ENCODE measurements at regions not wholly inside any gene's neighbourhood (a gene's known extent, or its start where the extent isn't known, plus 50 kb on each side); places are given as distances from the start of the nearest gene placed in this dataset.

- DNase-seq (ENCODE audit: low read depth in 1 of 2, low spot score in 2 of 2) (no peak), FAIRE-seq (no peak)
- Histone ChIP-seq H3K4me3 (ENCODE audit: extremely low read depth in 1 of 4, insufficient read depth in 2 of 4, low read depth in 3 of 4, low read length in 4 of 4) (no peak overlapping the region), H3K9ac (replicated peaks in 1 of 4; ENCODE audit: extremely low read depth in 1 of 4, low read depth in 3 of 4, low read length in 3 of 4) (no peak overlapping the region), H3K56ac (replicated peaks; ENCODE audit: insufficient read length, low read depth, low read length) (no peak overlapping the region), H4K91ac (replicated peaks; ENCODE audit: insufficient read length, low read length) (no peak overlapping the region), H2BK15ac (ENCODE audit: low read length) (no peak overlapping the region), H3K18ac (ENCODE audit: extremely low read depth, low read length) (no peak overlapping the region), H4K20me1 (replicated peaks in 1 of 2; ENCODE audit: control insufficient read depth in 1 of 2, insufficient read depth in 2 of 2, low read length in 2 of 2) (no peaks in the 10 kb centered on the region), H3K4me2 (ENCODE audit: insufficient read depth in 1 of 2, low read depth in 2 of 2, low read length in 2 of 2) (no peak overlapping the region), H3K23ac (ENCODE audit: insufficient read length) (no peak overlapping the region), H2BK120ac (replicated peaks; ENCODE audit: low read depth, low read length) (no peak overlapping the region), H2BK5ac (ENCODE audit: low read depth, low read length) (no peak overlapping the region), H4K5ac (ENCODE audit: insufficient read length, low read depth, low read length) (no peak overlapping the region), H3K79me2 (ENCODE audit: control insufficient read depth in 1 of 2, insufficient read depth in 2 of 2, low read length in 2 of 2) (no peaks in the 10 kb centered on the region), H4K8ac (ENCODE audit: extremely low read depth, insufficient read depth, low read length) (no peak overlapping the region), H3K4me1 (replicated peaks in 1 of 4; ENCODE audit: control insufficient read depth in 3 of 4, insufficient read depth in 4 of 4, low read length in 3 of 4) (no peaks in the 10 kb centered on the region; a peak in 1 of 7 replicates), H3K4ac (replicated peaks; ENCODE audit: insufficient read length, low read depth, low read length) (no peak overlapping the region), H3K9me3 (ENCODE audit: insufficient read depth in 2 of 2, low read depth in 1 of 2, low read length in 1 of 2) (peaks cover 0 to 8% of the 10 kb centered on the region in 2 experiments; a peak in 1 of 4 replicates), H3K79me1 (ENCODE audit: low read depth, low read length) (no peaks in the 10 kb centered on the region), H2BK20ac (ENCODE audit: low read length) (no peak overlapping the region), H3K36me3 (ENCODE audit: control insufficient read depth in 2 of 4, insufficient read depth in 4 of 4, low read length in 3 of 4) (no peaks in the 10 kb centered on the region), H2BK12ac (ENCODE audit: low read depth, low read length) (no peak overlapping the region), H3K27ac (ENCODE audit: low read depth, low read length) (no peak overlapping the region), H2AFZ (ENCODE audit: low read length) (no peak overlapping the region), H3K23me2 (ENCODE audit: low read depth, low read length) (no peaks in the 10 kb centered on the region), H2AK5ac (ENCODE audit: low read depth, low read length) (no peak overlapping the region), H3K14ac (ENCODE audit: insufficient read length) (no peak overlapping the region), H3K27me3 (replicated peaks in 1 of 4; ENCODE audit: control insufficient read depth in 3 of 4, extremely low read depth in 1 of 4, insufficient read depth in 3 of 4, low read length in 3 of 4) (no peaks in the 10 kb centered on the region)
- ChIA-PET CTCF (ENCODE audit: partially characterized antibody) (no interaction called here), POLR2A (ENCODE audit: partially characterized antibody) (no interaction called here)
- 91% methylated on average over 7 of the region's 7 CpGs; no CpG with 5 or more reads in 1 of the 2 experiments for WGBS, 2 experiments (ENCODE audit: extremely low coverage in 1 of 2, insufficient coverage in 1 of 2, insufficient read length in 1 of 2, insufficient replicate concordance in 2 of 2, low coverage in 1 of 2, low lambda C conversion rate in 2 of 2, missing lambda C conversion rate in 1 of 2)
- TF ChIP-seq SIRT6 (IDR thresholded peaks at IDR 0.05; ENCODE audit: low read length) (no peak), SRF (IDR thresholded peaks at IDR 0.05; ENCODE audit: low read depth, low read length) (no peak), CHD2 (IDR thresholded peaks at IDR 0.05; ENCODE audit: low read length) (no peak), RFX5 (IDR thresholded peaks at IDR 0.05; ENCODE audit: borderline replicate concordance, low read depth, low read length) (no peak), CTBP2 (IDR thresholded peaks at IDR 0.05; ENCODE audit: borderline replicate concordance, insufficient read depth, insufficient read length, low read length) (no peak), JUN (IDR thresholded peaks at IDR 0.05; ENCODE audit: low read depth, low read length) (no peak), CREB1 (IDR thresholded peaks at IDR 0.05) (no peak)
- TF ChIP-seq, protein P1, sequence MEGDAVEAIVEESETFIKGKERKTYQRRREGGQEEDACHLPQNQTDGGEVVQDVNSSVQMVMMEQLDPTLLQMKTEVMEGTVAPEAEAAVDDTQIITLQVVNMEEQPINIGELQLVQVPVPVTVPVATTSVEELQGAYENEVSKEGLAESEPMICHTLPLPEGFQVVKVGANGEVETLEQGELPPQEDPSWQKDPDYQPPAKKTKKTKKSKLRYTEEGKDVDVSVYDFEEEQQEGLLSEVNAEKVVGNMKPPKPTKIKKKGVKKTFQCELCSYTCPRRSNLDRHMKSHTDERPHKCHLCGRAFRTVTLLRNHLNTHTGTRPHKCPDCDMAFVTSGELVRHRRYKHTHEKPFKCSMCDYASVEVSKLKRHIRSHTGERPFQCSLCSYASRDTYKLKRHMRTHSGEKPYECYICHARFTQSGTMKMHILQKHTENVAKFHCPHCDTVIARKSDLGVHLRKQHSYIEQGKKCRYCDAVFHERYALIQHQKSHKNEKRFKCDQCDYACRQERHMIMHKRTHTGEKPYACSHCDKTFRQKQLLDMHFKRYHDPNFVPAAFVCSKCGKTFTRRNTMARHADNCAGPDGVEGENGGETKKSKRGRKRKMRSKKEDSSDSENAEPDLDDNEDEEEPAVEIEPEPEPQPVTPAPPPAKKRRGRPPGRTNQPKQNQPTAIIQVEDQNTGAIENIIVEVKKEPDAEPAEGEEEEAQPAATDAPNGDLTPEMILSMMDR (IDR thresholded peaks at IDR 0.05; ENCODE audit: control extremely low read depth in 1 of 3, insufficient read depth in 1 of 3, low read depth in 1 of 3, low read length in 3 of 3), result no peak
Measured at GRCh38 chr2:236767941-236768340, 198.3 kb downstream of the ACKR3 start.

Data from H1 (cell line).